Hepatocyte (in vitro differentiated cells): ENCODE measurements at regions not wholly inside any gene's neighbourhood (a gene's known extent, or its start where the extent isn't known, plus 50 kb on each side); places are given as distances from the start of the nearest gene placed in this dataset.

Experiments used
- DNase-seq: peaks from one replicate; pipeline ENCODE4 v3.0.0-alpha.2; 2016; ENCODE audit warnings: low spot score
- H2AFZ ChIP-seq: fragments of 200-600 bp; sonication (generic); 2 replicates; pipeline ENCODE4 v1.6.0; 2016; ENCODE audit warnings: antibody characterized with exemption, mild to moderate bottlenecking
- H3K27ac ChIP-seq: fragments of 200-600 bp; sonication (generic); 2 replicates; pipeline ENCODE4 v1.5.1; 2016; ENCODE audit warnings: mild to moderate bottlenecking
- H3K27me3 ChIP-seq: fragments of 200-600 bp; sonication (generic); 2 replicates; pipeline ENCODE4 v1.6.1; 2016
- H3K36me3 ChIP-seq: fragments of 200-600 bp; sonication (generic); replicated peaks from 2 replicates; pipeline ENCODE4 v1.5.1; 2016; ENCODE audit warnings: low read depth; ENCODE audit not compliant: insufficient read depth
- H3K4me1 ChIP-seq: fragments of 200-600 bp; sonication (generic); 2 replicates; pipeline ENCODE4 v1.5.1; 2016; ENCODE audit warnings: mild to moderate bottlenecking, moderate library complexity; ENCODE audit not compliant: insufficient read depth
- H3K4me2 ChIP-seq: fragments of 200-600 bp; sonication (generic); 2 replicates; pipeline ENCODE4 v1.6.0; 2016
- H3K4me3 ChIP-seq: fragments of 200-600 bp; sonication (generic); 2 replicates; pipeline ENCODE4 v1.5.1; 2016; ENCODE audit warnings: mild to moderate bottlenecking
- H3K79me2 ChIP-seq: fragments of 200-600 bp; sonication (generic); 2 replicates; pipeline ENCODE4 v1.6.0; 2017; ENCODE audit warnings: mild to moderate bottlenecking
- H3K9me2 ChIP-seq: fragments of 200-600 bp; sonication (generic); replicated peaks from 2 replicates; pipeline ENCODE4 v1.6.0; 2017; ENCODE audit warnings: mild to moderate bottlenecking; ENCODE audit not compliant: insufficient read depth
- H3K9me3 ChIP-seq: fragments of 200-600 bp; sonication (generic); 2 replicates; pipeline ENCODE4 v1.5.1; 2016; ENCODE audit warnings: low read depth, mild to moderate bottlenecking
- H4K20me1 ChIP-seq: fragments of 200-600 bp; sonication (generic); 2 replicates; pipeline ENCODE4 v1.6.0; 2016; ENCODE audit warnings: mild to moderate bottlenecking; ENCODE audit not compliant: insufficient read depth, poor library complexity, severe bottlenecking
- EZH2 ChIP-seq: fragments of 200-600 bp; sonication (generic); IDR thresholded peaks from 2 replicates; pipeline ENCODE4 v1.6.1; 2016; ENCODE audit warnings: antibody characterized with exemption, mild to moderate bottlenecking, borderline replicate concordance
- EZH2phosphoT487 ChIP-seq: fragments of 200-600 bp; sonication (generic); IDR thresholded peaks from one replicate; pipeline ENCODE4 v1.6.1; 2018; ENCODE audit warnings: antibody characterized with exemption, mild to moderate bottlenecking, low read depth, moderate library complexity; ENCODE audit not compliant: unreplicated experiment, severe bottlenecking
- WGBS: methylation state at CpG from one replicate; pipeline ENCODE4 v1.1.6; 2016; ENCODE audit warnings: low lambda C conversion rate; ENCODE audit errors: missing lambda C conversion rate; 5-methylcytosine and 5-hydroxymethylcytosine counted together
- TF ChIP-seq, protein P1 (sequence below): fragments of 200-600 bp; sonication (generic); IDR thresholded peaks from 2 replicates; pipeline ENCODE4 v1.5.1; 2016; ENCODE audit warnings: antibody characterized with exemption, mild to moderate bottlenecking; ENCODE audit not compliant: poor library complexity

DNA sequence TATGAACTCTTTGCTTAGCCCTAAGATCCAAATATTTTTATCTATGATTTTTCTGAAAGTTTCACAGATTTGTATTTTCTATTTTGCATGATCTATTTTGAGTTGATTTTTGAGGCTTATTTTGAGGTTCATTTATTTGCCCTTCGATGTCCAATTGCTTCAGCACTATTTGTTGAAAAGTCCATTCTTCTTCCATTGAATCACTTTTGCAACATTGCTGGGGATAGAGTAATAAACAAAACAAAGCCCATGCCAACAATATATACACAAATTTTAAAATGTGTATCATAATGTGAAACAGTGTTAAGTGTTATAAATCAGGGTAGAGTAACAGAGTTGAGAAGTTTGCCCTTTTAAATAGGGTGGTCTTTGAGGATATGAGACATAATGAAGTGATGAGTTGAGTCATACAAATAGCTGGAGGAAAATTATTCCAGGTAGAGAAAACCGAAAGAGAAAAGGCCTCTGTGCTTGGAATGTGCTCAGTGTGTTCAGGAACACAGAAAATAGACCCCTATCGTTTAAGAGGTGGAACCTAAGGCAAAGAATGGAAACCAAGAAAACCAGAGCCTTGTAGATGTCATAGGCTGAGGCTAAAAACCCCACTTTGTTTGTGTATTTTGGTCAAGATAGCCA is 172.7 kb upstream of the NR5A2 start:
- TF ChIP-seq EZH2 (no peak), EZH2phosphoT487 (no peak)
- TF ChIP-seq, protein P1, sequence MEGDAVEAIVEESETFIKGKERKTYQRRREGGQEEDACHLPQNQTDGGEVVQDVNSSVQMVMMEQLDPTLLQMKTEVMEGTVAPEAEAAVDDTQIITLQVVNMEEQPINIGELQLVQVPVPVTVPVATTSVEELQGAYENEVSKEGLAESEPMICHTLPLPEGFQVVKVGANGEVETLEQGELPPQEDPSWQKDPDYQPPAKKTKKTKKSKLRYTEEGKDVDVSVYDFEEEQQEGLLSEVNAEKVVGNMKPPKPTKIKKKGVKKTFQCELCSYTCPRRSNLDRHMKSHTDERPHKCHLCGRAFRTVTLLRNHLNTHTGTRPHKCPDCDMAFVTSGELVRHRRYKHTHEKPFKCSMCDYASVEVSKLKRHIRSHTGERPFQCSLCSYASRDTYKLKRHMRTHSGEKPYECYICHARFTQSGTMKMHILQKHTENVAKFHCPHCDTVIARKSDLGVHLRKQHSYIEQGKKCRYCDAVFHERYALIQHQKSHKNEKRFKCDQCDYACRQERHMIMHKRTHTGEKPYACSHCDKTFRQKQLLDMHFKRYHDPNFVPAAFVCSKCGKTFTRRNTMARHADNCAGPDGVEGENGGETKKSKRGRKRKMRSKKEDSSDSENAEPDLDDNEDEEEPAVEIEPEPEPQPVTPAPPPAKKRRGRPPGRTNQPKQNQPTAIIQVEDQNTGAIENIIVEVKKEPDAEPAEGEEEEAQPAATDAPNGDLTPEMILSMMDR, result no peak
- H3K36me3 ChIP-seq, result no peaks in the 10 kb centered on the region

DNA sequence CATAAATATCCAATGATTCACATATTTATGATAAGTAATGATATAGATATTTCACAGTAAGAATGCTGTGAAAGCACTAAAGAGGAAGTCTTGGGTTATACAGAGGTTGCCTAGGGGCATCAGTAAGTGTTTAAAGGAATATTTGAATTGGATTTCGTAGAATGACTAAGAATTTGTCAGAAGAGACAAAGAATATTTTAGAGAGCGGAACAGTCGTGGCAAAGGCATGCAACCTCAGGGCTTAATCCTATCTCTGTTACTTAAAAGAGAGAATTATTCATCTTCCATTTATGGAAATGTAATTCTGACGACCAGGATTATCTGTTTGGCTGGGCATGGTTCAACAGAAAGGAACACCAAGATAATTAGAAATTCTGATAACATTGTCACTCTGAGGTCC is 171.9 kb upstream of the NR5A2 start:
- DNase-seq, result no peak
- Histone ChIP-seq H3K27ac (no peak overlapping the region), H3K79me2 (no peaks in the 10 kb centered on the region), H3K4me1 (no peaks in the 10 kb centered on the region), H2AFZ (no peak overlapping the region), H3K9me3 (no peaks in the 10 kb centered on the region), H3K36me3 (no peaks in the 10 kb centered on the region), H4K20me1 (no peaks in the 10 kb centered on the region), H3K4me2 (no peak overlapping the region), H3K4me3 (no peak overlapping the region), H3K27me3 (no peaks in the 10 kb centered on the region), H3K9me2 (no peaks in the 10 kb centered on the region)
- 49% methylated on average over 4 of the region's 4 CpGs for WGBS
- no peak for TF ChIP-seq EZH2
- TF ChIP-seq, protein P1, result no peak
- no peak for TF ChIP-seq EZH2phosphoT487

More for the DNA sequence above, 172.7 kb upstream of the NR5A2 start:
- H3K9me2 ChIP-seq, result no peaks in the 10 kb centered on the region
- no peak overlapping the region for H3K27ac ChIP-seq
- H4K20me1 ChIP-seq, result no peaks in the 10 kb centered on the region
- H2AFZ ChIP-seq, result no peak overlapping the region
- H3K9me3 ChIP-seq, result no peaks in the 10 kb centered on the region
- H3K4me2 ChIP-seq, result no peak overlapping the region
- no peak for DNase-seq
- no peaks in the 10 kb centered on the region for H3K4me1 ChIP-seq
- no peak overlapping the region for H3K4me3 ChIP-seq
- H3K79me2 ChIP-seq, result no peaks in the 10 kb centered on the region
- 80% methylated on average over 3 of the region's 3 CpGs for WGBS
- no peaks in the 10 kb centered on the region for H3K27me3 ChIP-seq

DNA sequence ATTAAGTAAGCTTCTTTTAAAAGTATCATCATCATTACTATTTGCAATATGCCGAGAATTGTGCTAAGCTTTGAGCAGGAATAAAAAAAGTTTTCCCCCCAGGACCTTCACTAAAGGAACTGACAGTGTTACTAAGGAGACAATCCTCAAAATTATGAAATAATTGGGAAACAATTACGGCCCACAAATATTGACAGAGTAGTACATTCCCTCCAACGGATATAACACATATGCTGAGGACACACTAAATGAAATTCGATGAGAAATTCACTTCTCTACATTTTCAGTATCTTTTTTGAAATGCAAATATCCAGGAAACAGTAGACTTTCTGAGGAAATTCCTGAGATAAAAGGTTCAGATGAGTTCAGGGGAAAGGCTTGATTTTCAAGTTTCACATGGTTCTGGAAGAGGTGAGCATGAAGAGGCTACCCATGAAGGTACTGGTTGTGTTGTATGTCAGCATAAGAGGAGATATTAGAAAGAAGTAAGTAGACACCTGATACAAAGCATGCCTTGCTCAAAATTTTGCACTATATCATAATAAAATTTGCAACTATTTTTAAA is 171.2 kb upstream of the NR5A2 start:
- no peaks in the 10 kb centered on the region for H3K27me3 ChIP-seq
- WGBS, result 82% methylated on average over 4 of the region's 4 CpGs
- no peaks in the 10 kb centered on the region for H3K9me2 ChIP-seq
- no peaks in the 10 kb centered on the region for H4K20me1 ChIP-seq
- TF ChIP-seq EZH2 (no peak), EZH2phosphoT487 (no peak)
- TF ChIP-seq, protein P1, result no peak
- DNase-seq, result no peak
- no peaks in the 10 kb centered on the region for H3K4me1 ChIP-seq
- H3K9me3 ChIP-seq, result no peaks in the 10 kb centered on the region
- no peak overlapping the region for H3K4me2 ChIP-seq
- no peak overlapping the region for H3K4me3 ChIP-seq
- no peak overlapping the region for H3K27ac ChIP-seq
- H3K79me2 ChIP-seq, result no peaks in the 10 kb centered on the region
- H3K36me3 ChIP-seq, result no peaks in the 10 kb centered on the region
- H2AFZ ChIP-seq, result no peak overlapping the region

DNA sequence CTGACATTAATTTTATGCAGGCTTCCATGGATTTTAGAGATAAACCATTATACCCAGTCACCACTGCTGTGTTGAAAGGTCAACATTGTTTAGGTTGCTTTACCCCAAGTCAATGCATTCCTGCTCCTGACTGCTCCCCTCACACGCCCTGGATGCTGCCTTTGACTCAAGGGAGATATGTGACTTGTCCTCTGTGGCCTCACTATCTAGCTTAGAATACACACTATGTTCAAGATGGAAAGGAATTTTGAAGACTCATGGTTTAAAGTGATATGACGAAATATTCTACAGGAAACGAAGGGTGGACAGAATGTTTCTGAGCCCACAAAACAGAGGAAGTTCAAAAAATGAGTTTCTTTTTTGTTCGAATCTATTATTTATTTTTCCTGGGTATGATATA is 170.4 kb upstream of the NR5A2 start:
- no peak overlapping the region for H3K4me3 ChIP-seq
- no peaks in the 10 kb centered on the region for H3K9me3 ChIP-seq
- H3K27ac ChIP-seq, result no peak overlapping the region
- H3K4me2 ChIP-seq, result no peak overlapping the region
- no peak for DNase-seq
- no peaks in the 10 kb centered on the region for H3K79me2 ChIP-seq
- no peaks in the 10 kb centered on the region for H3K9me2 ChIP-seq
- TF ChIP-seq, protein P1, result no peak
- TF ChIP-seq EZH2 (no peak), EZH2phosphoT487 (no peak)
- no peak overlapping the region for H2AFZ ChIP-seq
- H3K27me3 ChIP-seq, result no peaks in the 10 kb centered on the region
- H3K36me3 ChIP-seq, result no peaks in the 10 kb centered on the region
- 69% methylated on average over 4 of the region's 4 CpGs for WGBS
- no peaks in the 10 kb centered on the region for H4K20me1 ChIP-seq
- no peaks in the 10 kb centered on the region for H3K4me1 ChIP-seq
